HG03066 (cell line): ENCODE measurements at regions not wholly inside any gene's neighbourhood (a gene's known extent, or its start where the extent isn't known, plus 50 kb on each side); places are given as distances from the start of the nearest gene placed in this dataset.
"Not testable (repeated sequence)": the region's sequence is repeated elsewhere in the genome, so short reads cannot be mapped to it uniquely, and the experiment has no call there.

Experiments used
- ATAC-seq: cut with Tn5 transposase; IDR thresholded peaks from one replicate; pipeline ENCODE4 v1.9.1; 2021; ENCODE audit warnings: low read depth; ENCODE audit not compliant: unreplicated experiment

DNA sequence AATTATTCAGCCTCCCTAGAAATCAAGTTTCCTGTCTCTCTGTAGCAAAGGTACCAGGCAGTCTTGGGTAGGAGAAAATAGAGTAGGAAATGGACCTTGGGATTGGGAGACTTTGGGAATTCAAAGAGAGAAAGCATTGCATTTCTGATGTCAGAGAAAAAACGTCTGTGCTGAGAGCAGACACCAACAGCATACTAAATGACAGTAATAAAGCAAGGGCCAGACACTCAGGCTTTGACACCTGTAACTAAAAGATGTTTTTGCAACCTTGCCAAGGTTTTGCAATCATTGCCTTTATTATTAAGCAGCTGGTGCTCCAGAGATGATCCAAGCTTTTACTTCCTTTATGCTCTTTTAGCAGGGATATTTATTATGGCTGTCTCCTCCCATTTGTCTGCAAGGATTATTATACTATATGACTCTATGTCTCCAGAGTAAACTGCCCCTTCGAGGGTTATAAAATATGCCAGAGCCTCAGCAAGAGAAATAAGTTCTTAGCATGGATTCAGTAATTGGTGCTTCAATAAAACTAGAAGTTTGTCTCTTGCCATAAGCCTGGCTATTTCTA, 85.2 kb upstream of the GRAMD1B start:
- ATAC-seq = no peak

DNA sequence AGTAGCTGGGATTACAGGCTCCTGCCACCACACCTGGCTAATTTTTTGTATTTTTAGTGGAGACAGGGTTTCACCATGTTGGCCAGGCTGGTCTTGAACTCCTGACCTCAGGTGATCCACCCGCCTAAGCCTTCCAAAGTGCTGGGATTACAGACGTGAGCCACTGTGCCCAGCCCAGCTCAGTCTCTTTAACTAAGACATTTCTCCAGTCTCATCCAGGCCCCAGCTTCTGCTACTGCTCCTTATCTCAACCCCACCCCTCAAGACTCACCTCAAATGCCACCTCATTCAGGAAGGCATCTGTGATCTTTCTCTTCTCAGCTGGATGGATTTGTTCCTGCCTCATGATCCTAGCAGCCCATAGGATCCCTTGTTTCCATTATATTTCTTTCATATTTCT, 85.9 kb upstream of the GRAMD1B start:
- ATAC-seq = not testable (repeated sequence)

DNA sequence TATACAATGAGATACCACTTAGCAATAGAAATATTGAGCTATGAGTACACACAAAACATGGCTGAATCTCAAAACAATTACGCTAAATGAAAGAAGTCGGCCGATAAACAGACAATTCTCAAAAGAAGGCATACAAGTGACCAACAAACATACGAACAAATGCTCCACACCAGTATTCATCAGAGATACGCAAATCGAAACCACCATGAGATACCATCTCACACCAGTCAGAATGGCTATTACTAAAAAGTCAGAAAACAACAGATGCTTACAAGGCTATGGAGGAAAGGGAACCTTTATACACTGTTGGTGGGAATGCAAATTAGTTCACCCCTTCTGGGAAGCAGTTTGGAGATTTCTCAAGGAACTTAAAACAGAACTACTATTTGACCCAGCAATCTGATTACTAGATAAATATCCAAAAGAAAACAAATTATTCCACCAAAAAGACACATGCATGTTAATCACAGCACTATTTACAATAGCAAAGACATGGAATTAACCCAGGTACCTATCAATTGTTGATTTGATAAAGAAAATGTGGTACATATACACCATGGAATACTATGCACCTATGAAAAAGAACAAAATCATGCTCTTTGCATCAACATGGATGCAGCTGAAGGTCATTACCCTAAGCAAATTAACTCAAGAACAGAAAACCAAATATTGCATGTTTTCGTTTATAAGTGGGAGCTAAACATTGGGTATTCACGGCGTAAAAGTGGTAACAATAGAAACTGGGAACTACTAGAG, 90.9 kb upstream of the GRAMD1B start:
- no peak for ATAC-seq

DNA sequence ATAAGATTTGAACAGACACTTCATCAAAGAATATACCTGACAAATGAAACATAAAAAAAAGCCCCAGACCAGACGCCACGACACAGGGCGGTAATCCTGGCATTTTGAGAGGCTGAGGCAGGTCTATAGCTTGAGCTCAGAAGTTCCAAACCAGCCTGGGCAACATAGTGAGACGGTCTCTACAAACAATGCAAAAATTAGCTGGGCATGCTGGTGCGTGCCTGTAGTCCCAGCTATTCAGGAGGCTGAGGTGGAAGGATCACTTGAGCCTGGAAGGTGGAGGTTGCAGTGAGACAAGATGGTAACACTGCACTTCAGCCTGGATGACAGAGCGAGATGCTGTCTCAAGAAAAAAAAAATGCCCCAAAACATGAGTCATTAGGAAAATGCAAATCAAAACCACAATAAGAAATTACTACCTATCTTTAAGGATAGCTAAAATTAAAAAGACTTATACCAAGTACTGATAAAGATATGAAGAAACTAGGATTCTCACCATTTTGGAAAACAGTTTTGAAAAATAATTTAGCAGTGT, 91.7 kb upstream of the GRAMD1B start:
- ATAC-seq = no peak

DNA sequence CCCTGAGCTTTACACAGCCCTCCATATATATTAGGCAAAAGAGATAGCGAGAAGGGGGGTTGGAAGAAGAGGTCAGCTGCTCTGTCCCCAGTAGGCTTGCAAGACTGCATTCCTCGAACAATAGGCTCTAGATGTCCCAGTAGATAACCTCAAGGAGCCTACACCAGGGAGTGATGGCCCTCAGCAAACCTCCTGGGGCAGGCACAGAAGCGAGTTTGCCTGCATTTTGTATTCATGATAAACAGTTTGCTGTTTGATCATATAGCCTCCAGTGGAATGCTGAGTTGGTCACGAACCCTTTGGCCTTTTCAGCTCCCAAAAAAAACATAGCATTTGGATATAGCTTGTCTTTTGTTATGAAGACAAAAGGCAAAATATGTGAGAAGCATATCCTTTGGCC, 95.1 kb upstream of the GRAMD1B start:
- ATAC-seq = no peak

DNA sequence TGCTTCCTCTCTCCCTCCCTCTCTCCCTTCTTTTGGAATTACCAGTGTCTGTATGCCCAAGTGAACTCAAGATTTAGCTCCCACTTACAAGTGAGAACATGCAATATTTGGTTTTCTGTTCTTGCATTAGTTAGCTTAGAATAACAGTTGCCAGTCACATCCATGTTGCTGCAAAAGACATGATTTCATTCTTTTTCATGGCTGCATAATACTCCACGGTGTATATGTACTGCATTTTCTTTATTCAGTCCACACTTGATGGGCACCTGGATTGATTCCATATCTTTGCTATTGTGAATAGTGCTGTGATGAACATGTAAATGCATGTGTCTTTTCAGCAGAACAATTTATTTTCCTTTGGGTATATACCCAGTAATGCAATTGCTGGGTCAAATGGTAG, 97.5 kb upstream of the GRAMD1B start:
- not testable (repeated sequence) for ATAC-seq

DNA sequence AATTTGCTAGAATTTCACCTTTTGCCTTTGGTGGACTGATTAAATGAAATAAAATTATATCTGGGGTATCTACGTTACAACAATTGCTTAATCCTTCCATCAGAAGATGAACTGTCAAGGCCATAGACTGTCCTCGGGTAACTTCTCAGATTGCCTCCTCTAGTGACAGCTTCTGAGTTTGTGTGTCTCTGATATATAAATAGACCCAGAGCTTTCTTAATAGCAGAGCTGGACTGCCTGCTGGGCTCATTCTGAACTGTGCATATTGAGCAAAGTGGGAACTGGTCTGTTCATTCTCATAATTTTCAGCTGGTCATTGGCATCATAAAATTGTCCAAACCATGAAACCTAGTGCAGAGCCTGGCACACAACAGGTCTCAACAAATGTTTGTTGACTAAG, 99.1 kb upstream of the GRAMD1B start:
- no peak for ATAC-seq

DNA sequence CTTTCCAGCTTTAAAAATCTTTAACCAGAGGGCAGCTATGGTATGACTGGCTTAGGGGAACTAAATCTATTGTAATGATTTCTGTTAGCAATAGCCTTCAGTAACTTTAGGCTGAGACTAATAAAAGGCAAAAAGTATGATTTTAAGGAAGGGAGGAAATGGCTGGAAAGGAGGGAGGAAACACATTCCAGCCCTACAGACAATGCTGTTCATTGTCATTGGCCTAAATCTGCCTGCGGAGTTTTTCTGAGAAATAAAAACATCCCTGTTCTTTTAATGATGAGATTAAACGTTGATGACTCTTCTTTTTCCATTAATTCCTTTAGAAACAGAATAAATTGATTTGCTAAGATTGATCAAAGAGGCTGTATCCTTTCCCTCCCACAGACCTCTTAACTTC, 99.6 kb upstream of the GRAMD1B start:
- ATAC-seq = no peak

DNA sequence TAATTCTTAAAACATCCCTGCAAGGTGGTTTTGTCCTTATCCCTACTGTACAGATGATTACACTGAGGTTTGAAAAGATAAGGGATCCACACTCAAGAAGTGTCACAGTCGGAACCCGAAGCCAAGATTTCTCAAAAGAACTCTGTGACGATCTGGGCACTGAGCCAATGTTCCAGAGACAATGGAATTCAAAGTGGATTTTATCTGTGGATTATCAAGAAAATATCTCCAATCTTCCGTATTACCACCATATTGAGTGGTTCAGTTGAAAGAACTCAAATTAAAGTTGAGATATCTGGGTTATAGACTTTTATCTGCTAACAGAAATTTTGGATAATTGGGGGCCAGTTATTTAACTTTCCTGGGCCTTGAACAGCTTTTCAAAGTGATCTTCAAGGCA, 100.0 kb upstream of the GRAMD1B start:
- ATAC-seq = no peak

DNA sequence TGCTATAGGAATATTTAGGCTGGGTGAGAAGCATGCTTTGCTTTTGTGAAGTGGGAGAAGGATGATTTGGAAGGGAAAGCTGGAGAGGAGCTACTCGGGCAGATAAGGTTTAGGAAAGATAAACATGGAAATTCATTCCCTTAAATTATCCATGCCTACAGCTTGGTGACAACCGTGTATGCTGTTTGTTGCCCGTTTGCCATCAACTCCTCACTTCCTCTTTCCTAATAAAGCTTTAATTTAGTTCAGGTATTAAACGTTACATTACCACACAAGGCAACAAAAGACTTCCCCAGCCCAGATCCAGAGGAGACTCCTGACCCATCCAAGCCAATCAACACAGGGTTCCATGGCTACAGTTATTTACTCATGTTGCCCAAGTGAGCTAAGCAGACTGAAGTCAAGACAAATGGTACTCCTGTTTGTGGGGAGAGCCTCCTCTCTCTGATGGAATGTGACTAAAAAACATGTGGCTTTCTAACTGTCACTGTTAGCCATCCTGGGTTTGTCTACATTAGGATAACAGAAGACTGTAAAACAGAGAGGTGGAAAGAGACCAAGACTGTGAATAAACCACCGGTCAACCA, 101.7 kb upstream of the GRAMD1B start:
- no peak for ATAC-seq

DNA sequence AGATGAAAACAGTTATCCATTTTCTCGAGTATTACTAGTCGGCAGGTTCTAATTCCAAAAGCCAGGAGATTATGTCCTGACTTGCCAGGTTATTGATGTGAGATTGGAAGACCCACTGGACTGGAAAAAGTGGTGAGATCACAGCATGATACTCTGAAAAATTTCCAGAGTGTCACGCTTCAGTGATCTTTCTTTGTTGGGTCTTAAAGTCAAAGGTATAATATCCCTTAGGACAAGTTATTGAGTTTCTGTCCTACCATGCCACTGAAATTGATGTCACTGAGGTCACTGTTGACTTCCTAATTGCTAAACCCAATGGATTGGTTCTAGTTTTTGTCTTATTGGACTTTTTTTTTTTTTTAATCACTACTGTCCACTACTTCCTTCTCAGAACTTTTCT, 104.5 kb upstream of the GRAMD1B start:
- ATAC-seq = no peak

DNA sequence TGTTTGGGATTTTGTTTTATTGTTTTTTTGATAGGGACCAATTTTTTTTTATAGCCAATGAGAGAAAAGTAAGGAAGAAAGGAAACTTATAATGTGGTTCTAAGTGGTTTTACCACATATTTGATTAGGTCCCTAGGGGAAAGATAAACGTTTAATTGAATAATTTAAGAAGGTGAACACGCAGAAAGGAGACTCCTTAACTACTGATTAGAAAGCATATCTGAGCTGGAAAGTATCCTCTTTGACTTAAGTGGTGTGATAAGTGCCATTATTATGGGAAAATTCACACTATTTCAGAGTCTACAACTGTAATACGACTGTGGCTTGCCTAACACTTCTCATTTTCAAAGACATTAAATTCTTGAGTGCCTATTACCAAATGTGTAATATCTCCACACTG, 106.5 kb upstream of the GRAMD1B start:
- ATAC-seq = no peak

DNA sequence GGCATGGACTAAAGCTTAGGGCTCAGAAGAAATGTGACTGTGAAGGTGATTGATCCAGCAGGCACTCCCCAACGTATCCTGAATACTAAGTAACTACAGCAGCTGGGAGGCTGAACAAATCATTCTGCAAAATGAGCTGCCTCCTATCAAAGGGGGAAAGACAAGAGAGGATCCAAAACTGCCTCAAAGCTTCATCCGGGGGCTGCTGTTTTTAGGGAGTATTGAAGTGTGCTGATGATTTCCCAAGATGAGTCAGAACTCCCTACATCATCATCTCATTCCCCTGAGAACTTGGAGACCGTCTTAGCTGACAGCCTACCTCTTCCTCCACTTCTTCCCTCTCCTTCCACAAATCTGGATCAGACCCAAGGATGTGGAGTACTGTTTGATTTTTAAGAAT, 108.4 kb upstream of the GRAMD1B start:
- ATAC-seq = no peak

DNA sequence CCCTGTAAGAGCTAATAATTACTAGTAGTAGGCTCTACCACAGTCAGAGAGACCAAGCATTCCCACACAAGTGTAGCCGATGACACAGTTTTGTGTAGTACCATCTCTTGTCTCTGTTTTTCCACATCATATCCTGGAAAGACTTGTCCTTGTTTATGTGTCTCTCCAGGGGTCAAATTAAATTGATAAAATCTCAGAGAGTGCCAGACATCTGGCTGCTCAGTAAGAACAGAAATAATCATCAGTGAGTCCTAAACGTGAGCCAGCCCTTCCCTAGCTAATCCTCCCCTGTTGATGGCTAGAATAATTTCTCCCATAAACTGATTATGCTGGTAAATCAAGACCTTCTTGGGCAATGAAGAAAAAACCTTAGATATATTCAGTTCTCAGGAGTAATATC, 111.4 kb upstream of the GRAMD1B start:
- no peak for ATAC-seq

DNA sequence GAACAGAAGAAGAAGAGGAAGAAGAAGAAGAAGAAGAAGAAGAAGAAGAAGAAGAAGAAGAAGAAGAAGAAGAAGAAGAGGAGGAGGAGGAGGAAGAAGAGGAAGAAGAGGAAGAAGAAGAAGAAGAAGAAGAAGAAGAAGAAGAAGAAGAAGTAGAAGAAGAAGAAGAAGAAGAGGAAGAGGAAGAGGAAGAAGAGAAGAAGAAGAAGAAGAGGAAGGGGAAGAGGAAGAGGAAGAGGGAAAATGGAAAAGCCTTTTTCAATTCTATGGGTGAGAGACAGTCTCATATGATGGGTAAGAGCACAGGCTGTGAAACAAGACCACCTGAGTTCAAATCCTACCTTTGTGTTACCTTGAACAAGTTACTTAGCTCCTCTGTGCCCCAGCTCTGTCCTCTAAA, 111.9 kb upstream of the GRAMD1B start:
- not testable (repeated sequence) for ATAC-seq

DNA sequence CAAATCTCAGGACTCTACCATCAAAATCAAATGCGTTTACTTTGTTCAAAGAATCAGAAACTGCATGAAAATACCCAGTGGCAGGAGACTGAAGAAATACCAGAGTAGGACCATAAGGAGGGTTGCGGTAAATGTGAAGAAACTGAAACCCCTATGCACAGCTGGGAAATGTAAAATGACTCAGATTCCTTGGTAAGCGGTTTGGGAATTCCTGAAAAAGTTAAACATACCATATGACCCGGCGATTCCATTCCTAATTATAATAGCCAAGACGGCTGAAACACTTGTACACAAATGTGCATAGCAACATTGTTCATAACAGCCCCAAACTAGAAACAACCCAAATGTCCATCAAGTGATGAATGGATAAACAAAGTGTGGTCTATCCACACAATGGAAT, 114.1 kb upstream of the GRAMD1B start:
- no peak for ATAC-seq

DNA sequence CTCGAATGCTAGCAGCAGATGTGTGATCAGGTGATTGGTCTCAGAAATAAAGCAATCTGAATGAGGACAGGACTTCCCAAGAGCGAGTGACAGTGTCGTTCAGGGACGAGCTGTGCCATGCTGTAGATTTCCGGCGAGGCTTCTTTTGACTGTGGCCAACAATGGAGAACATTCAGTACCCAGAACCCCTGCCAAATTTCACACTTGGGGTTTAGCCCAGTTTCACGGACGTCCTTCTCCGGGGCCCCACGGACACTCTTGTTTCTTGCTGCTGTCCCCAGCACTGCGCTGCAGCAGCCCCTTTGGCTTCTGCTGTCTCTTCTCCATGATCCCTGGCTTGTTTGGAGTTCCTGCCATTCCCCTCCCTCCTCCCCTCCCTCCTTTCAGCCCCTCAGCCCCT, 115.1 kb upstream of the GRAMD1B start:
- no peak for ATAC-seq

DNA sequence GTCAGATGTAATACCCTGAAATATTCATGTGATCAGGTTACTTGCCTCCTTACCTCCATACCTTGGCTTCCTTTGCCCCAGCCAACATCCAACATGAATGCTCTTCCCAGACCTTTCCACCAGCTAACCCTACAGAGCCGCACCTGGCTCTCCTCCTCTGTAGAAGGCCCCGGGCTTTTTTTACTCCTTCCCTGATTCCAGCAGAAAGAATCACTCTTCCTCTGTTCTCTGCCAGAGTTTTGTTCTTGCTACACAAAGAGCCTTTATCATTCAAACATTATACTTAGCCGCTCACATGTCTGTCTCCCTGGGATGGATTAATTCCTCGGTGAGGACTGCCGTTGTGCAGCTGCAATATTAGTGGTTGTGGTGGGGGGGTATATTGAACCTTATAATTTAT, 116.8 kb upstream of the GRAMD1B start:
- ATAC-seq = no peak

DNA sequence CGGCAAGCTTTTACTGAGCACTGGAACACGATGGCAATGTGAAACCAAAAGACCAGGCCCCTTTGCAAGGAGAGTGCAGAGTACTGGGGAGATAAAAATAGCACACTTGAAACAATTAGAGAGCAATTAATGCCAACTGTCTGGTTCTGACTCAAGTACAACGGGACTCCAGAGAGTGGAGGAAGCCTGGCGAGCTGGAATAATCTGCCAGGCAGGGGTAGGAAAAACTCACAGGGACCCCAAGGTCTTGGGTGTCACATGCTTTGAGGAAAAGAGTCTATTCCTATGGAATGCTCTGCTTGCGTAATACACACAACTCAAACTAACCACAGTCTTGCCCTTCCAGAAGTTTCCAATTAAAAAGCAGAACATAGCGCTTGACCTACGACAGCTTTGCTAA, 113.0 kb upstream of the CLMP start:
- no peak for ATAC-seq

DNA sequence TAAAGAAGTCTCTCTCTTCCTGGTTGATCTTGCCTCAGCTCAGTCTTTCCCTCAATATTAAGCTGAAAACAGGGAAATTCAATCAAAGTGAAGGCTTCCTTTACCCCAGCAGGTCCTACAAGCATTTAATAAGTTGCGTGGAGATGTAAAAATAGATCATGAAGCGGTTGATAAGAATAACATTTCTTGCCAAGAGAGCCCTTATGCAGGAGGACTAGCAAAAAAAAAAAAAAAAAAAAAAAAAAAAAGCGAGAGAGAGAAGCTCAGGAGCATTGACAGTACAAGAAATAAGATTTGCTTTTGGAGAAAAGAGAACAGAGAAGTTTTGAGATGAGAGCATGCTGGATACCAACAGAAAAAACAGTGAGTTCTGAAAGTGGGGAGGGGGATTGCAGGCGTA, 112.2 kb upstream of the CLMP start:
- ATAC-seq = no peak

DNA sequence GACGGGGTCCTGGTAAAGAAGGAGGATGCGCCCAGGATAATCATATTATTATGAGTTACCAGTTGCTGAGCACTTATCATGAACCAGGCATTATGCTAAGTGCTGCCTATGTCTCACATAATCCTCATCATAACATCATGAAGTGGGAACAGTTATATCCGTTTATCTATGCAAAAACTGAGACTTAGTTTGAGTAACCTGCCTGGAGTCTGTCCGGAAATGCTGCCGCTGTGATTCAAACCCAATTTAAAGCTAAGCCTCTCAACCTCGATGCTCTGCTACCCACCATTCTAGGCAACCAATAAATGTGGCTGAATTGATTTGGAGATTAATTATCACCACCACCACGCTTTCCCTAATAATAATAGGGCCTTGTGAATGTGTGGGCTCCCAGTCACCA, 111.5 kb upstream of the CLMP start:
- no peak for ATAC-seq
